ENCODE measurements at regions not wholly inside any gene's neighbourhood (a gene's known extent, or its start where the extent isn't known, plus 50 kb on each side); places are given as distances from the start of the nearest gene placed in this dataset.
"Not testable (repeated sequence)": the region's sequence is repeated elsewhere in the genome, so short reads cannot be mapped to it uniquely, and the experiment has no call there.

DNA sequence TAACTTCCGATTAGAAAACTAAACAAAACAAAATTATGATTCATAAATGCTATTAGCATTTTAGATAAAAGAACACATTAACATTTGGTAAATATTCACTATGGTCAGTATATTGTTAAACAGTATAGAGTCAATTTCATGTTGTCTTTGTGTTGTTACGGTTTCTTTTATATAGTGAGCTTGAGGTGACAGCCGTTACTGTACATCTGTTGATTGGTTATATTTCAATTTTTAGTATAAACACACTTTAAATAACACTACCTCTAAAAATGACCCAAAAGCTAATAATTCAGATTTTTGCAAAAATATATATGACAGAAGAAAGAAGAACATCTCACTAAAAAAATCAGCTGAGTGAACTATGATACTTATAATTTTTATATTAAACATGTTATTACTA is 249.0 kb upstream of the LUZP2 start:
- H3K36me3 ChIP-seq: no peaks in the 10 kb centered on the region

DNA sequence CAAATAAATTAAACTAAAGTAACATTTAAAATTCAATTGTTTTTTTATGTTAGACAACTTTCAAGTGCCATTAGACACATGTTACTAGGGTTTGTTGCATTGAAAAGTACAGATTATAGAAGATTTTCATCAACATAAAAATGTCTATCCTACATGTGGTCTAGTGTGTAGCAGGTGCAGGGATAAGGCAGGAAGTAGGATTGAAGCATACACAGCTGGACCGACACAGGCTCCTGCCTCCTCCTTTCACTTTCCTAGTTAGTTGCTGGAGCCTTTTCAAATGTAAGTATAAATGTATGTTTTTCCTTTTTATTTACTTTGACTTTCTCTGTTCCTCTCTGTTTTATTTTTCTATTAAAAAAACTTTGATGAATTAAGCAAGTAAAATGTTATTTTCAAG is 246.9 kb upstream of the LUZP2 start:
- Histone ChIP-seq H3K36me3 (no peaks in the 10 kb centered on the region), H3K27ac (no peak overlapping the region), H3K27me3 (no peaks in the 10 kb centered on the region), H3K4me3 (no peak overlapping the region), H3K4me1 (no peaks in the 10 kb centered on the region), H3K9me3 (replicated peaks) (no peaks in the 10 kb centered on the region)
- DNase-seq: peak in 1 of 2 experiments; percentile 7

More for the DNA sequence above, 249.0 kb upstream of the LUZP2 start:
- no peak overlapping the region for H3K27ac ChIP-seq
- no peak for DNase-seq
- H3K27me3 ChIP-seq: no peaks in the 10 kb centered on the region
- no peaks in the 10 kb centered on the region for H3K4me1 ChIP-seq
- H3K9me3 ChIP-seq (replicated peaks): no peaks in the 10 kb centered on the region
- H3K4me3 ChIP-seq: no peak overlapping the region

DNA sequence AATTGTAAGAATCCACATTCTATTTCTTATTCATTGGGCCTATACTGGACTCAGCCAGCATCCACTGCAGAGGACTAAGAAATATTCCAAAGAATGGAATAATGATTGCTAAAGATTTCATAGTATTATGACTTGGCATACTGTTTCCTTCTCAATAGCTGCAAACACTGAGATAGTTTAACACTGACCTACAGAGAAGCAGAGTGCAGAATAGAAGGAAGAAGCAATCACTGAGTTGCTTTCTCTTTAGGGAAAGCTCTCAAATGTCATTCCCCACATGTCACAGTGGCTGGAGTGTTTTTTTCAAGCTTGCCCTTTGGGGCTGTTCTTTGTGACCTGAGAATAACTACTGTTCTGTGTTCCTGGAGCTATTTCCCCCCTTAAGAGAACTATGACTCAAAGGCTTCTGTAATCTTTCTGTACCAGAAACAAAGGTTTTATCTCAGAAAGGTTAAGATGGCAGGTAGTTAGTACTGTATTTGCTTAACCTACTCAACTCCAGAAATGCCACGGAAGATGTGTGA is 243.6 kb upstream of the LUZP2 start:
- H3K4me1 ChIP-seq: no peaks in the 10 kb centered on the region
- no peaks in the 10 kb centered on the region for H3K27me3 ChIP-seq
- no peak for DNase-seq
- no peaks in the 10 kb centered on the region for H3K36me3 ChIP-seq
- H3K27ac ChIP-seq: no peak overlapping the region
- no peak overlapping the region for H3K4me3 ChIP-seq
- H3K9me3 ChIP-seq (replicated peaks): no peaks in the 10 kb centered on the region

DNA sequence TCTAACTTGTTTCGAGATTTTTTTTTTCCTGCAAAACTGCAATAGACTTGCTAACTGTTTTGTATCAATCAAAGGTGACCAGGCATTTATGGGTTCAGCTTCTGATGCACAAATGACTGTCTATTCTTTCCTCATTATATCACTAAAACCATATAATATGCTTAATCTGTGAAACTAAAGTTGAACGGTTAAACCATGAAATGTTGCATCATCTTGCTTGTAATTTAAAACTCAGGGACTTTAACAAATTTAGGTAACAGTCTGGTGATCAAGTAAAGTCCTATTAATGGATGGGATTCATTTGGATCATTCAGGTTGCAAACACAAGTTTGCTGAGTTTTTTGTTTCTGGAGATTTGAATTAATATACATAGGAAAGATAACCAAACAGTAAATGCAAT is 232.0 kb upstream of the LUZP2 start:
- Histone ChIP-seq H3K4me1 (no peaks in the 10 kb centered on the region), H3K27ac (no peak overlapping the region), H3K36me3 (no peaks in the 10 kb centered on the region), H3K9me3 (replicated peaks) (no peaks in the 10 kb centered on the region), H3K27me3 (no peaks in the 10 kb centered on the region), H3K4me3 (no peak overlapping the region)
- DNase-seq: no peak

DNA sequence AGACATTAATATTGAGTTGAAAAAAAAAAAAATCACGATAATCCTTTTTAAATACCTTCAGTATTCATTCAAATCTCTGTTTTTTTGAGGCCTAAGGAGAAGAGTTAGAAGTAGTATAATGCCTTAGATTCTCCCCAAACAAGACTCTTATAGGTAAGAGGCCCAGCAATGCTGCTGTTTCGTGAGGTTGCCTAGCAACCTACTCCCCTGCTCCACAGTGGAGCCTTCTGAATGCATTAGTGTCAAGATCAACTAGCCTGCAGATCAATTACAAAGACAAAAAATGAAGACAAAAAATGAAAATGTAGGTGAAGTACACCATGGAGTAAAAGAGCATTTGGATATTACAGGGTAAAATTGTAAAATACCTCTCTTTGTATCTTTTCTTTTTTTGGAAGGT is 229.8 kb upstream of the LUZP2 start:
- Histone ChIP-seq H3K4me1 (no peaks in the 10 kb centered on the region), H3K27me3 (no peaks in the 10 kb centered on the region), H3K4me3 (no peak overlapping the region), H3K9me3 (replicated peaks) (no peaks in the 10 kb centered on the region), H3K36me3 (no peaks in the 10 kb centered on the region), H3K27ac (no peak overlapping the region)
- DNase-seq: no peak

DNA sequence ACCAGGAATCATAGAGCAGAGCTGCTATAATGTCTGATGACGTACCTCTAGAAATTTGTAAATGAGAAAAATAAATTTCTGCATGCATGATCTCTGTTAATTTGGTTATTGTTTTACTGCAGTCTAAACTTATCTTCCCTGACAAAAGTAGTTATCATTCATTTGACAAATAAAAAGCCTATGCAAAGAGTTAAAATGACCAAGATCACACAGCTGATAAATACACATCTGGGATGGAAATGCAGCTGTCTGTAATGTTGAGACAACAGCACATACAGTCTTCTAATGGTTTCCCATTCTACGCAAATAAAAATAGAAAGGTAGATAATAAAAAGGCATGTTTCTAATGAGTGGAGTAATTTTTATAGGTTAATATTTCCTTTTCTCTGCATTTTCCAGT is 225.1 kb upstream of the LUZP2 start:
- DNase-seq: no peak
- H3K4me3 ChIP-seq: no peak overlapping the region
- no peak overlapping the region for H3K27ac ChIP-seq

DNA sequence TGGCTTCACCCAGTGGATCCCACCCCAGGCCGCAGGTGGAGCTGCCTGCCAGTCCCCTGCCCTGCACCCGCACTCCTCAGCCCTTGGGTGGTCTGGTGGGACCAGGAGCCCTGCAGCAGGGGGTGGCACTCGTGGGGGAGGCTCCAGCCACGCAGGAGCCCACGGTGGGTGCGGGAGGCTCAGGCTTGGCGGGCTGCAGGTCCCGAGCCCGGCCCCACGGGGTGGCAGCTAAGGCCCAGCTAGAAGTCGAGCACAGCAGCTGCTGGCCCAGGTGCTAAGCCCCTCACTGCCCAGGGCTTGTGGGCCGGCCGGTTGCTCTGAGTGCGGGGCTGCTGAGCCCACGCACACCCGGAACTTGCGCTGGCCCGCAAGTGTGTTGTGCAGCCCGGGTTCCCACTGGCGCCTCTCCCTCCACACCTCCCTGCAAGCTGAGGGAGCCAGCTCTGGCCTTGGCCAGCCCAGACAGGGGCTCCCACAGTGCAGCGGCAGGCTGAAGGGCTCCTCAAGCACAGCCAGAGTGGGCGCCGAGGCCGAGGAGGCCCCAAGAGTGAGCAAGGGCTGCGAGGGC is 222.6 kb upstream of the LUZP2 start:
- not testable (repeated sequence) for H3K27me3 ChIP-seq, H3K4me3 ChIP-seq, DNase-seq

More for the DNA sequence above, 225.1 kb upstream of the LUZP2 start:
- Histone ChIP-seq H3K9me3 (replicated peaks) (no peaks in the 10 kb centered on the region), H3K27me3 (no peaks in the 10 kb centered on the region), H3K4me1 (no peaks in the 10 kb centered on the region), H3K36me3 (no peaks in the 10 kb centered on the region)

DNA sequence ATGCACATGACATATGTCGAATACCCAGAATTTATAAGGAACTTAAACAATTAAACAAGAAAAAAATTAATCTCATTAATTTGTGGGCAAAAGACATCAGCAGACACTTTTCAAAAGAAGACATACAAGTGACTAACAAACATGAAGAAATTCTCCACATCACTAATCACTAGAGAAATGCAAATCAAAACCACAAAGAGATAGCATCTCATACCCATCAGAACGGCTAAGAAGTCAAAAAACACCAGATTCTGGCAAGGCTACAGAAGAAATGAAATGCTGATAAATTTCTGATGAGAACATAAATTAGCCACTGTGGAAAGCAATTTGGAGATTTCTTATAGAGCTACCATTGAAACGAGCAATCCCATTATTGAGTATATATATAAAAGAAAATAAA is 210.6 kb upstream of the LUZP2 start:
- H3K27ac ChIP-seq: no peak overlapping the region
- no peaks in the 10 kb centered on the region for H3K9me3 ChIP-seq (replicated peaks)
- DNase-seq: no peak
- no peak overlapping the region for H3K4me3 ChIP-seq
- H3K4me1 ChIP-seq: no peaks in the 10 kb centered on the region
- H3K27me3 ChIP-seq: no peaks in the 10 kb centered on the region
- no peaks in the 10 kb centered on the region for H3K36me3 ChIP-seq

More for the DNA sequence above, 222.6 kb upstream of the LUZP2 start:
- not testable (repeated sequence) for H3K9me3 ChIP-seq (replicated peaks); H3K36me3 ChIP-seq; H3K27ac ChIP-seq; H3K4me1 ChIP-seq

DNA sequence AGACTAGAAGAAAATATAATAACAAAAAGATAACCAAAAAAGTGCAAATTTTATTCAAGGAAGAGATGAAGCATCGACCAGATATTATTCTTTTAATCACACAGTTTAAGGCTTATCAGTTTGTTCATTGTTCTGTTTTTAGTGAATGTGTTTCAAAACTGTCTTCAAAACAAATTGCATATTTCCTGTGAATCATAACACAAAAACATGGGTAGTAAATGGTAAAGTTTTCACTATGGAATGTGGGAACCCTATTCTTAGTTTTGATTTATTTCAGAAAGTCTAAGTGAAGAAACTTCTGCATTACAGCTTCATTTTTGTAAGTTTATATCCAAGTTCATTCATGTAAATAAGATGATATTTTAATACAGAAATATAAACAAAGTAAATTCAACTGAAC is 207.6 kb upstream of the LUZP2 start:
- Histone ChIP-seq H3K36me3 (no peaks in the 10 kb centered on the region), H3K4me1 (no peaks in the 10 kb centered on the region), H3K4me3 (no peak overlapping the region), H3K27me3 (no peaks in the 10 kb centered on the region), H3K9me3 (replicated peaks) (no peaks in the 10 kb centered on the region), H3K27ac (no peak overlapping the region)
- DNase-seq: no peak

DNA sequence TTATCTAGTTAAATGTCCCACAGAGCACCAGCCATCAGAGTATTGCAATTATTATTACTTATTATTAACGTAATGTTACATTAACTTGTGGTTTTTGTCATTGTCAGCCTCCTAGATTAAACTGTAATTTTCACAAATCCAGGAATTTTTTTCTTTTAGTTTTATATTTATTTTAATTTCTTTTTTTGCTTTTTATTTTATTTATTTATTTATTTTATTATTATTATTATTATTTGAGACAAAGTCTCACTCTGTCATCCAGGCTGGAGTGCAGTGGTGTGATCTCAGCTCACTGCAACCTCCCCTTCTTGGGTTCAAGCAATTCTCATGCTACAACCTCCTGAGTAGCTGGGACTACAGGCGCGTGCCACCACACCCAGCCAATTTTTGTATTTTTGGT is 202.9 kb upstream of the LUZP2 start:
- Histone ChIP-seq H3K27me3 (no peaks in the 10 kb centered on the region), H3K27ac (no peak overlapping the region), H3K4me3 (no peak overlapping the region), H3K36me3 (no peaks in the 10 kb centered on the region), H3K4me1 (no peaks in the 10 kb centered on the region), H3K9me3 (replicated peaks) (no peaks in the 10 kb centered on the region)
- DNase-seq: no peak

DNA sequence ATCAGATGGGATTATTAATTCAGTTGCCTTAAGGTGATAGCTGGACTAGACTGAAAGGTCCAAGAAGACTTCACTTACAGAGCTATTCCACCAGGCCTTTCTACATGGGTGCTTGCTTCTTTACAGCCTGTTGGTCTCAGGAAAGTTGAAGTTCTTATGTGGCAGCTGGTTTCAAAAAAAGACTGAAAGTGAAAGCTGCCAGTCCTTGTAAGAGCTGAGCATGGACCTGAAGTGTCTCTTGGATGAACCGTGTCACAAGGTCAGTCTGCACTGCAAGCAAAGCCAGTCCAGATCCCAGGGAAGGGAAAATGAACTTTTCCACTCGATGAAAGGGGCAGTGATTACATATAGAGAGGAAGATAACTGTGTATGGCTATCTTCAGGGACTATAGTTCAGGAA is 201.5 kb upstream of the LUZP2 start:
- H3K36me3 ChIP-seq: no peaks in the 10 kb centered on the region
- H3K27ac ChIP-seq: no peak overlapping the region
- H3K4me3 ChIP-seq: no peak overlapping the region
- no peaks in the 10 kb centered on the region for H3K9me3 ChIP-seq (replicated peaks)
- no peaks in the 10 kb centered on the region for H3K4me1 ChIP-seq
- H3K27me3 ChIP-seq: no peaks in the 10 kb centered on the region
- no peak for DNase-seq

DNA sequence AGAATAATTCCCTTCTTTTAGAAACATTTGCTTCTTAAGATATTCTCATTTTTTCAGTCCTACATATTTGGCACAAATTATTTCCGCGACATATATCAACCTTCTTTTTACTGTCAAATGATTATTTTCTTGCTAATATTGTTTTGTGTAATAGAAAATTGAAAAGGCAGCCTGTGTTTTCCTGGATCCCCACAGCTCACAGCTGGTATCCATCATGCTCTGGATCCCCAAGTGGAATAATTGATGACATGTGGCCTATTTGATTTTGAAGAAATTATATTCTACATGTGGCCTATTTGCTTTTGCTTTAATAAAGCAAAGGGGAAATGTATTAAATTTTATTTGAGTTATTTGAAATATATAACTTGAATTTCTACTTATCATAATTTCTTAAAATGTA is 199.4 kb upstream of the LUZP2 start:
- no peaks in the 10 kb centered on the region for H3K27me3 ChIP-seq
- no peak for DNase-seq
- H3K27ac ChIP-seq: no peak overlapping the region

DNA sequence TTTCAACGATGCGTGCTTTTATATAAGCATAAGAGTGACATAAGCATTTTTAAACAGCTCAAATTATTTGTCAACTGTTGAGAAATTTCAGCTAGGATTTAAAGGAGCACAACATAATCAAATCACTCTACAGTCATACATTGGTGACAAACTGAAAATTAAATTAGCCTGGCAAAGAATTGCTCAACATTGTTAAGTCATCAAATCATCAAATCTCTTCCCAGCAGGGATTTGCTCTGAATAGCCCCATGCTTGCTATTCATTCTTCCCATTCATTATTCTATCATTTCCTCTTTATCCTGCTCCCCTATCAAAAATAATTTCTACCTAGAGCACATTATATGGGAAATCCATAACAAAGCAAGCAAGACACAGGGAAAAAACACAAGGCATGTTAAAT is 198.7 kb upstream of the LUZP2 start:
- Histone ChIP-seq H3K4me3 (no peak overlapping the region), H3K27me3 (no peaks in the 10 kb centered on the region), H3K36me3 (no peaks in the 10 kb centered on the region), H3K27ac (no peak overlapping the region), H3K4me1 (no peaks in the 10 kb centered on the region), H3K9me3 (replicated peaks) (no peaks in the 10 kb centered on the region)
- no peak for DNase-seq

More for the DNA sequence above, 199.4 kb upstream of the LUZP2 start:
- Histone ChIP-seq H3K4me1 (no peaks in the 10 kb centered on the region), H3K36me3 (no peaks in the 10 kb centered on the region), H3K9me3 (replicated peaks) (no peaks in the 10 kb centered on the region), H3K4me3 (no peak overlapping the region)

DNA sequence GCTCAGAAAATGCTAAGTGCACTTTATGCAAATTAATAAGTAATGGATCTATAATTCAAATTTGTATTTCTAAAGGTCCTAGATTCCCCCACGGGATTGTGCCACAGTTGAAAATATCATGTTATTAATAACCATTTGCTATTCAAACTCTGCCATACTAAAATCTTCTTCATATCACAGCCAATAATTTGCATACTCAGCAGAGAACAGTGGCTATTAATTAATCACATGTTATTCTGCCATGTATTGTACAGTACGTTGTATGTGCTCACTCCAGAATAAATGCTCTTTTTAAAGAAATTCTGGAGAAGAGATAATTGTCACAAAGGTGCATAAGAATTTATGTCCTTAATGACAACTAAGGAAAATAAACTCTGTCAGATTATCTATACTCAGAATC is 184.9 kb upstream of the LUZP2 start:
- Histone ChIP-seq H3K9me3 (replicated peaks) (no peaks in the 10 kb centered on the region), H3K27me3 (no peaks in the 10 kb centered on the region), H3K36me3 (peaks cover 3% of the 10 kb centered on the region; the same call in 1 of the 2 replicates), H3K4me3 (no peak overlapping the region), H3K4me1 (no peaks in the 10 kb centered on the region), H3K27ac (no peak overlapping the region)
- no peak for DNase-seq

DNA sequence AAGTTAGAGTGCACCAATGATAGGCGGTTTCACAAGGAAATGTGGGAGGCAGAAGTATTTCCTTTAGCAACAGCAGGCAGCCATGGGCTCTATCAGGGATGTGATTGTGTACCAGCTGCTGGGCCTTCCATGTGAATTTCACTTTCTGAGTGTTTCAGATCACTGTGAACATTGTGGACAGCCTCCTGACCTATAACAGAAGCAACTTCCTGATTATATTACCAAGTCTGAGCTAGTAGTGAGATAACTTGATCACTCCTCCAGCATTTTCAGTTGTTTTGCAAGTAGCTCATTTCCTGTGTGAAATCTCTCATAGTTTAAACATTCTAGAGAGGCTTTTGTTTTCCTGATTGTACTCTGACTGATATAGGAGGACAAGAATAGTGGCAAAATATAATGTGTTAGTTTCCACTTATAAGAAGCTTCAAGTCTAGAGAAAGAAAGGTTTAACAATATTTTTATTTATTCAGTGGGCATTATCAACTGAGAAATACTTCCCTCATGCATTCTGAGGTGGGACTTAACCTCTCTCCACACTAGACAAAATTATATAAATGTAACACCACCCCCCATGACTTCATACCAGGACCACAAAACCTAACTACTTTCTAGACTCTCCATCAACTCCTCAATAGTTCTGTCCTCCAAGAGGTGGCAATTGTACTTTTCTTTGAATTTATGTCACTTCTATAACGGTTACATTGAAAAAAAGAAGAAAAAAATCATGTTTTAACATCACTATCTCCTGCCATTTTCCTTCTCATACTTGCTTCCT is 184.2 kb upstream of the LUZP2 start:
- no peaks in the 10 kb centered on the region for H3K4me1 ChIP-seq
- H3K27ac ChIP-seq: no peak overlapping the region
- no peaks in the 10 kb centered on the region for H3K27me3 ChIP-seq
- H3K9me3 ChIP-seq (replicated peaks): no peaks in the 10 kb centered on the region
- peaks cover 3% of the 10 kb centered on the region; the same call in 1 of the 2 replicates for H3K36me3 ChIP-seq
- no peak overlapping the region for H3K4me3 ChIP-seq
- no peak for DNase-seq

DNA sequence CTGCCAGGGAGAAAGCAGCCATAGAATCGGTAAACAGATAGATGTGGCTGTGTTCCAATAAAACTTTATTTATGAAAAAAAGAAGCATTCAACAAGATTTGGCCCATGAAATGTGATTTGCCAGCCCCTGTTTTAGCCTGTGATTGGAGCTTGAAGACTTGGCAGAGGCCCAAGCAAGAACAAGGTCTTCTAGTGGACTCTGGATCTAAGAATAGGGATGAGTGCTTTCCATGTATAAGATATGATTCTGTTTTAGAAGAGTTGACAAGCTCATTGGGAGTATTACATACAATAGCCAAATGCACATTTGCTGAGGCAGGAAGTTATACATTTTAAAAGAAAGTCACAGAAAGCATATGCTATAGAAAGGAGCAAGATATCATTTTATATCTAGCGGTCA is 175.6 kb upstream of the LUZP2 start:
- Histone ChIP-seq H3K4me3 (no peak overlapping the region), H3K27ac (no peak overlapping the region), H3K36me3 (no peaks in the 10 kb centered on the region), H3K4me1 (no peaks in the 10 kb centered on the region), H3K27me3 (no peaks in the 10 kb centered on the region), H3K9me3 (replicated peaks) (no peaks in the 10 kb centered on the region)
- DNase-seq: no peak
